Adrenal gland (tissue), 5 donors: ENCODE measurements at regions not wholly inside any gene's neighbourhood (a gene's known extent, or its start where the extent isn't known, plus 50 kb on each side); places are given as distances from the start of the nearest gene placed in this dataset.

Source experiments
- CTCF ChIP-seq, 6 experiments: fragments of 450-650 bp in 4 of 6; fragments of 200-600 bp in 2 of 6; sonication (generic) in 1 of 6; IDR thresholded peaks; 1 replicate in 5 of 6; 2 replicates in 1 of 6; pipeline versions ENCODE4 v1.5.1 to v1.8.0; 2016 to 2021; ENCODE audit warnings: antibody characterized with exemption in 6 of 6, mild to moderate bottlenecking in 2 of 6, moderate library complexity in 1 of 6
- POLR2A ChIP-seq, 2 donors: fragments of 450-650 bp; IDR thresholded peaks; one replicate each; pipeline ENCODE4 v1.6.1; 2017; ENCODE audit warnings: antibody characterized with exemption in 2 of 2, mild to moderate bottlenecking in 2 of 2, moderate library complexity in 1 of 2
- donor health status: DM: no; HTN: no; CAD: no.

- TF ChIP-seq CTCF (IDR thresholded peaks at IDR 0.05), result no peak
- no peak for TF ChIP-seq POLR2A (IDR thresholded peaks at IDR 0.05)
Measured at GRCh38 chr14:97185186-97185585, 388.0 kb downstream of the VRK1 start.
